ENCODE measurements at regions not wholly inside any gene's neighbourhood (a gene's known extent, or its start where the extent isn't known, plus 50 kb on each side); places are given as distances from the start of the nearest gene placed in this dataset.
A peak's percentile ranks its signal among the peaks of the same experiment; 100 is the strongest.
"Not testable (repeated sequence)": the region's sequence is repeated elsewhere in the genome, so short reads cannot be mapped to it uniquely, and the experiment has no call there.

GRCh38 chr5:128730021-128730420 lies 192.0 kb upstream of the FBN2 start:
- DNase-seq (ENCODE audit: low read depth, low spot score) = not testable (repeated sequence)

GRCh38 chr5:128735656-128736055 lies 197.6 kb upstream of the FBN2 start:
- DNase-seq (ENCODE audit: low read depth, low spot score) = not testable (repeated sequence)

- DNase-seq (ENCODE audit: low read depth, low spot score) = peak; percentile 5
Measured at GRCh38 chr5:128736553-128736952, 198.5 kb upstream of the FBN2 start.

GRCh38 chr5:128749136-128749898 lies 211.3 kb upstream of the FBN2 start:
- DNase-seq (ENCODE audit: low read depth, low spot score) = no peak

GRCh38 chr5:128750155-128750554 lies 212.1 kb upstream of the FBN2 start:
- DNase-seq (ENCODE audit: low read depth, low spot score) = no peak

- DNase-seq (ENCODE audit: low read depth, low spot score) = no peak
Measured at GRCh38 chr5:128757196-128757959, 207.9 kb upstream of the SLC27A6 start.

DNA sequence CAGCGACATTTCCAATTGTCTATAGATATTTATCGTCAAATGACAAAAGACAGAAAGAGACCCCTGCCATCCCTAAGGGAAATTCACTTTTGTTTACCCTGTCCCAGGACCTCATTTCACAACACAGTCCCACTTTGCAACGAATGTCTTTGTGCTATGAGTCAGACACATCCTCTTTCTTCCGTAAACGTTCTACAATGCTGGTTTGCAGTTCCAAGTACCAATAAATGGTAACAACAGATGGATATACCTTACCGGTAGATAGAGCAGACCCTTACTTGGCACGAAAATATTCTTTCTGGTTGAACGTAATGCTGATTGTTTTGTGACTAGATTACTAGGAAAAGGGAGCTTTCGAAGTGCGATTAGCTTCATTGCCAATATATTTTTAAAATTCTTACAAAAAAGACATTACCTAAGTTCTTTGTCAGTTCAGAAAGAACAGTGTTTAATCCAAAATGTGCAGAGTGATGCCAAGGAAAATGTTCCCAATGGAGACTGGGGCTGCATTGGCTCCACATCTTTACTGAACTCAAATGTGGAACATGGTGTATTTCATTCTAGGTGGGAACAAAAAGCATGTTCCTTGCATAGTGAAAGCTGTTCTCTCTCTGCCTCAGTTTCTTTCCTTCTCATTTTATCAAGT lies 202.5 kb upstream of the SLC27A6 start:
- DNase-seq (ENCODE audit: low read depth, low spot score) = no peak

DNA sequence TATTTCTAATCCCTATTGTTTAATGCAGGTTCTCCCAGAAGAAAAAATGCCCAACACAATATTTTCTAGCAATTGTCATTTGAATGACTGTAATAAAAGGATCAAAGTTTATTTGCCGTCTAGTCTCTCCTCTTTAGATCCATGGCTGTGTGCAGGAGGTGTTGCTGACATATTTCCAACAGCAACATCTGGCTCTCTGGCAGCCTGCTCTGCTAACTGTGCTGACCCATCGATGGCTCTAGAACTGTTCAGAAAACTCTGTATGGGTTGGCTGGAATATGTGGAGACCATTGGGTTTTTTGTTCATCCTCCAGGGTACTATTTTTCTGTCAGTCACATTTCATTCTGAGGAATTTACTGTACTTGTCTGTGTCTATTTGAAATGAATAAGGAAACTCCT lies 202.0 kb upstream of the SLC27A6 start:
- no peak for DNase-seq (ENCODE audit: low read depth, low spot score)

- DNase-seq (ENCODE audit: low read depth, low spot score) = no peak
Measured at GRCh38 chr5:128764601-128765310, 200.5 kb upstream of the SLC27A6 start.

DNA sequence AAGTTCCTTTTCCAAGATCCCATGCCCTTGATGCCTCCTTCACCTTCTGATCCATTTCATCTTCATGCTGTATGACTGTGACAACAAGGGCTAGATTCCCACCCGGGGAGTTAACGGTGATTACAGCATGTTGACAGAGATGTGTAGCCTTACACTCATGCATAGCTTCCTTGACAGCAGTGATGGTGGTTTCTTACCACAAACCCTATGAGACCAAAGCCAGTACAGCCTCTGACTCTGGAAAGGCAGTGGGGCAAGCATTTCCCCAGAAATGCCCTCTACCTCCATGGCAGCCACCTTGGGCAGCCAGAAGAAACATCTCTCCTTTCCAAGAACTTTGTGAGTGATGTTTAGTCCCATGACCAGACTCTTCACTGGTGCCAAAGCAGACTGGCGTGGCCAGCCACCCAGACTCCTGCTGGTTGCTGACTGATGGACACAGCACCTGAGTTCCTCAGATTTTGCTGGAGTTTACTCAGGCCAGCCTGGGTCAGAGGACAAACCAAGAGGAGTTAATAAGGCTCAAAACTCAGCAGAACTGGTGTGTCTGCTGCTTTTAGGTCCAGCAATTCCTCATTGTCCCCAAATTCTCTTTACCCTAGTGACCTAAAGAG lies 199.7 kb upstream of the SLC27A6 start:
- no peak for DNase-seq (ENCODE audit: low read depth, low spot score)

- no peak for DNase-seq (ENCODE audit: low read depth, low spot score)
Measured at GRCh38 chr5:128766406-128766805, 198.9 kb upstream of the SLC27A6 start.

DNA sequence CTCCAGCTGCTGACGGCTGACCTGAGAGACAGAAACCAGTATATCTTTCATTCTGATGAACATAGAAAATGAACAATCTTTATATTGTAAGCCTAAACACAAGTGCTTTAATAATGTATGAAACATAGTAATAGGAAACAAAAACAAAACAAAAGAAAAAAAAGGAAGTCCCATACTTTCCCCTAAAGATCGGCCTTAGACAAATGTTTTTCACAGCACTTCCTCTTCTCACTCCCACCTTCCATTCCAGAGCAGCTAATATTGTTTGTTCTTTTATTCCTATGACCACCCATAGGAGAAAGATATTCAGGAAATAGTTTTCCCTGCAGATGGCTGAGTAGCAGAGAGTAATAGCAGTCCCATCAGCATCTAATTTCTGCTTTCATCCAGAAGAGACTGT lies 194.4 kb upstream of the SLC27A6 start:
- DNase-seq (ENCODE audit: low read depth, low spot score) = no peak

DNA sequence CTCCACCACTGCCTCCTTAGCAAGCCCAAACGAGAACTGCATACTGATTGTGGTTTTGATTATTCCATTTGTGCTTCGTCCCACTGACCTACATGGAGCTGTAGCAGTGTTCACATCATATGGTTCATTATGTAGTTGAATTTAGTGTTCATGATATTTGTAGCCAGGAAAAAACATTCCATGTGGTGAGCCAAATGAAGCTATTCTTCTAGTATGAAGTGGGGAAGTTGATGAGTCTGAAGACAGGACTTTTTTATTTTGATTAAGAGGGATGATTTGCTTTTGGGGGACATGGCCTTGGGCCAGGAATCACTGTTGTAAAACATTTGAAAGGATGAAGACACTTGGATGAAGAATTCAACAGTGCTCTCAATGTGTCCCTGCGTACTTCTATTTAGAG lies 192.9 kb upstream of the SLC27A6 start:
- DNase-seq (ENCODE audit: low read depth, low spot score) = no peak

DNA sequence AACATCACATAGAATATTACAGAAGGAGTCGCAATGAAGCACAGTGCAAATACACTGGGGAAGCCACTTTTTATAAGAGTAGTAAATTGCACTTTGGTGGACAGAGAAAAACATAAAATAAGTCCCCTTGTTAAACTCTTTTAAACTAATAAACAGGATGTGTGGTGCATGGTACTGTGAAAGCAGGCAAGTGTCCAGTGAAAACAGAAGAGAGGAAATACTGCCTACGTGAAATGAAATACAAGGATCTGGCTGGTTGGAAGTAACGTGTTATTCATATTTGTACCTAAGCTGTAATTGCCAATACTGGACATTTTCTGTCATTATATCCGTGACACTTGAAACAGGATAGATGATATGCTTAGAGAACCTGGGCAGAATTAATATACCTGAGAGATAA lies 191.9 kb upstream of the SLC27A6 start:
- no peak for DNase-seq (ENCODE audit: low read depth, low spot score)

DNA sequence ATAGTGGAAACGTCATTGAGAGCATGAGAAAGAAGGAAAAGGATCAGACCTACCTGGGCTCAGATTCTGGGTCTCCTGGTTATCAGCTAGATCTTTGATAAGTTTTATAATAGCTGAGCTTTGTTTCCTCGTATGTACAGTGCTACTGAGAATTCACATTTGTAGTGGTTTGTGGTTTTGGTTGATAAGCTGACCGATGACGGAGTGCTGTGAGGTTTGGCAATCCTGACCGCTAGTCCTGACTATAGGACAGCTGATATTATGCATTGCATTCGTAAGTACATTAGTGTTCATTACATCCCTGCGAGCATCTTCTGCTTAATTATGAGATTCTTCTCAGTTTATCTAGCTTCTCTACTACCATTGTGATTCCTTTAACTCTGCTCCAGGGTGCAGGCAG lies 190.7 kb upstream of the SLC27A6 start:
- DNase-seq (ENCODE audit: low read depth, low spot score) = no peak

GRCh38 chr5:128775558-128775957 lies 189.7 kb upstream of the SLC27A6 start:
- no peak for DNase-seq (ENCODE audit: low read depth, low spot score)

DNA sequence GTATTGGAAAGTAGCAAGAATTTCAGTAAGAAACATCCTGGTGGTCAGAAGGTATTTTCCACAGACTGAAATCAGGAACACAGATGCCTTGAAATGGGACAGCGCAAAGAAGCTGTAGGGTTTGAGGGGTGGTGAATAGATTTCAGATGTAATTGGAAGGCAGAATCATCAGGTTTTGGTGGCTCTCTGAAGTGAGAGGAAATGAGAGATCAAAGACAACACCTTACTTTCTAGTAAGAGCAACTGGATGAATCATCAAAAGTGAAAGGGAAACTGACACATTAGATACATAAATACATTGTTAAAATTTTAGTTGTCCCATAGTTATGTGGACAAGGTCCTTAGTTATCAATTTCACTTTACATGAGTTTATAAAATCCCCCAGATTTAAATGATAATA lies 188.2 kb upstream of the SLC27A6 start:
- DNase-seq (ENCODE audit: low read depth, low spot score) = no peak

DNA sequence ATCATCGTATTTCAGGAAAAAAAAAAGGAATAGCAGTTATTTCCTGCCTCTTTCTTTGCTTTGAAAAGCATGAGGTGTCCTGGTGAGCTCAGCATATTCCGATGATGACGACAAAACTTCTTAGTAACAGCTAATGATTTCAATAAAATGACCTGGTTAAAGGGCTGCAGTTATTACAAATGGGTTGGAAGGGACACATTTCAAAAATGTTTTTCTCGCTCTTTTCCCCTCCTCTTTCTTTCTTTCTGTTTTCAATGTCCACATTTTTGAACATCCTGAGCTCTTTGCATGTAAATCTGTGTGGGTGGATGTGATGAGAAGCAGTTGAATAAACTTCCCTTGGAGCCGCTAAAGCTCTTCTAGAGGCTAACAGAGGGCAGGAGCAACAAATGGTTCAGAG lies 186.8 kb upstream of the SLC27A6 start:
- no peak for DNase-seq (ENCODE audit: low read depth, low spot score)

DNA sequence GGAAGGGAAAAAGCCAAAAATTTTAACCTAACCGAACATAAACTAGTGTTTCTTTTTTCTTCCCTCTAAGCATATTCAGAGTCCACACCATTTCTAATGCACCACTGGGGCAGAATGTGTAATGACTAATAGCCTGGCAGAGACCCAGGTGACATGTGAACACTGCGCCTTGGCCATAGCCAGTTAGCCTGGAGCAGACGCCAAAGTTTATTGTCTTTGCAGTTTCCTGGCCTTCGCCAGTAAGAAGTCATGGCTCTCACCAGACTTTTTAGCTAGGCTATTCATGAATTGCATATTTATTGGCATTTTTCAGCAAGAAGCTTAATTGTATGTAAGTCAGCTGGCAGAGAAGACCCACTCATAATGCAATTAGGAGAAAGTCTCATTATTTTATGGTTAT lies 182.8 kb upstream of the SLC27A6 start:
- DNase-seq (ENCODE audit: low read depth, low spot score) = no peak

DNA sequence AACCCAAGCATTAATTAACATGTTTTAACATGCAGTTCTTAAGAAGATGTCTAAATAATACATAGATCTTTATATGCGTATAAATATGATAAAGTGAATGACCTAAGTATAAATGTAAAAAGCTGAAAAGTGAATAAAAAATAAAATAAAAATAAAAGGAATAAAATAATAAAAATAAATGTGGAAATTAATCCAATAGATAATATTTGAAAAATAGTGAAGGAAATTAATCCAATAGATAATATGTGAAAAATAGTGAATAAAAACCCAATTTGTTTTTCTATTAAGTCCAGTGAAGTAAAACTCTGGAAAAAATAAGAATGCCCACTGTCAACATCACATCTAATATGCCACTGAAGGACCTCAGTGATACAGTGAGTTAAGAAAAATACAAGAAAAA lies 180.6 kb upstream of the SLC27A6 start:
- no peak for DNase-seq (ENCODE audit: low read depth, low spot score)

DNA sequence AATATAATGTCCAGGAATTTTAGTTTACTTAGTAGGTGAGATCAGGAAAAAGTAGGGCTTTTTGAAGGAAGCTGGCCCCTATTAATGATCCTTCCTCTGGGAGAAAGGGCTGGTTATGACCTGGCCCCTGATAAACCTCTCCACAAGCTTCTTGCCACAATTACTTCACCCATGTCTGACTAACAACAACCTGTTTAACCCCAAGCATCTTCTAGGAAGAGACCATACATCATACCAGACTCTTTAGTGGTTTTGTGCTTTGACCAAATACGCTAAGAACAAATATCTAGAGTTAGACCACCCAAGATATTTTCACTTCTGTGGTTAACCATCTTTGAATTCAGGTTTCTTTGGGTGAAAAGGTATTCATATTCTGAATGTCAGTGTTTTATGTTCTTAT lies 174.0 kb upstream of the SLC27A6 start:
- DNase-seq (ENCODE audit: low read depth, low spot score) = no peak

DNA sequence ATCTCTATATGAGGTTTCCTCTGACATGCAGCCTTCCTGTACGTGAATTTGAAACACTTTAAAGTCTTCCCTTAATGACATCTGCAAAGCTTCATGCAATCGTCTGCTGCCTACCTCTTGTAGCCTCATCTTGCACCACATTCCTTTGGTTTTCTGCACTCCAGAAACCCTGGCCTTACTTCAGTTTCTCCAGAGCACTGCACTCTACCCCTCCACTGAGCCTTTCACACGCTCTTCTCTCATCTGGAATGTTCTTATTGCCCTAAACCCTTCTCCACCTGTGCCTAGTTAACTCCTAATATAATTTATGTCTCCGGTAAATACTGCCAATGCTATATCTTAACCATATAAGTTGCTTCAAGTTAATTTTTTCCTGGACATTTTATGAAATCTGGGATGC lies 168.8 kb upstream of the SLC27A6 start:
- no peak for DNase-seq (ENCODE audit: low read depth, low spot score)
